NCI-H2171 treated with DMSO at 0.1 percent for 48 hours (cell line): ENCODE measurements at regions not wholly inside any gene's neighbourhood (a gene's known extent, or its start where the extent isn't known, plus 50 kb on each side); places are given as distances from the start of the nearest gene placed in this dataset.

Experiments
- DNase-seq: peaks from one replicate; lab custom pipeline; 2025; lab: John Stamatoyannopoulos, UW

GRCh38 chr18:32621034-32621433, 150.4 kb upstream of the GAREM1 start:
- no peak for DNase-seq

- DNase-seq: no peak
Observed at GRCh38 chr18:32618546-32618945, 147.9 kb upstream of the GAREM1 start.

GRCh38 chr18:32613821-32614220, 143.1 kb upstream of the GAREM1 start:
- no peak for DNase-seq

- DNase-seq: peak; percentile 5
Observed at GRCh38 chr18:32612651-32613050, 142.0 kb upstream of the GAREM1 start.

- no peak for DNase-seq
Observed at GRCh38 chr18:32610176-32610575, 139.5 kb upstream of the GAREM1 start.

- DNase-seq: no peak
Observed at GRCh38 chr18:32607816-32608215, 137.1 kb upstream of the GAREM1 start.

GRCh38 chr18:32598144-32598543, 127.5 kb upstream of the GAREM1 start:
- DNase-seq: no peak

- no peak for DNase-seq
Observed at GRCh38 chr18:32596501-32596900, 125.8 kb upstream of the GAREM1 start.

- DNase-seq: no peak
Observed at GRCh38 chr18:32595832-32596231, 125.2 kb upstream of the GAREM1 start.

GRCh38 chr18:32588191-32588590, 117.5 kb upstream of the GAREM1 start:
- DNase-seq: no peak

GRCh38 chr18:32583431-32583830, 112.7 kb upstream of the GAREM1 start:
- DNase-seq: no peak

GRCh38 chr18:32582455-32582854, 111.8 kb upstream of the GAREM1 start:
- DNase-seq: no peak

GRCh38 chr18:32577561-32577960, 106.9 kb upstream of the GAREM1 start:
- DNase-seq: no peak

GRCh38 chr18:32576296-32576916, 105.7 kb upstream of the GAREM1 start:
- DNase-seq: no peak

GRCh38 chr18:32566960-32567359, 96.3 kb upstream of the GAREM1 start:
- no peak for DNase-seq

- DNase-seq: no peak
Observed at GRCh38 chr18:32553640-32554365, 83.1 kb upstream of the GAREM1 start.

GRCh38 chr18:32553174-32553573, 82.5 kb upstream of the GAREM1 start:
- DNase-seq: no peak

- DNase-seq: peak; percentile 60
Observed at GRCh38 chr18:32552421-32553030, 81.8 kb upstream of the GAREM1 start.

- DNase-seq: peak; percentile 75
Observed at GRCh38 chr18:32550963-32551362, 80.3 kb upstream of the GAREM1 start.

- peak; percentile 56 for DNase-seq
Observed at GRCh38 chr18:32549248-32550110, 78.8 kb upstream of the GAREM1 start.

- DNase-seq: no peak
Observed at GRCh38 chr18:32548688-32549087, 78.0 kb upstream of the GAREM1 start.

GRCh38 chr18:32545631-32546030, 74.9 kb upstream of the GAREM1 start:
- no peak for DNase-seq
